ENCODE measurements at regions not wholly inside any gene's neighbourhood (a gene's known extent, or its start where the extent isn't known, plus 50 kb on each side); places are given as distances from the start of the nearest gene placed in this dataset.

- DNase-seq (no peak), FAIRE-seq (no peak)
- intact Hi-C loops (cut with DNase I), result no loop called here
- peak overlapping the region in 1 of 2 donors; percentile 43 for H3K27ac ChIP-seq (ENCODE audit: low read depth in 2 of 2, low read length in 2 of 2)
- no peak overlapping the region for H3K9ac ChIP-seq (ENCODE audit: low read length in 3 of 3)
- no peak overlapping the region for H3K4me3 ChIP-seq (ENCODE audit: low read length in 3 of 3)
- no peaks in the 10 kb centered on the region for H3K27me3 ChIP-seq (ENCODE audit: control insufficient read depth, insufficient read depth, low read length)
- TF ChIP-seq, protein P1, sequence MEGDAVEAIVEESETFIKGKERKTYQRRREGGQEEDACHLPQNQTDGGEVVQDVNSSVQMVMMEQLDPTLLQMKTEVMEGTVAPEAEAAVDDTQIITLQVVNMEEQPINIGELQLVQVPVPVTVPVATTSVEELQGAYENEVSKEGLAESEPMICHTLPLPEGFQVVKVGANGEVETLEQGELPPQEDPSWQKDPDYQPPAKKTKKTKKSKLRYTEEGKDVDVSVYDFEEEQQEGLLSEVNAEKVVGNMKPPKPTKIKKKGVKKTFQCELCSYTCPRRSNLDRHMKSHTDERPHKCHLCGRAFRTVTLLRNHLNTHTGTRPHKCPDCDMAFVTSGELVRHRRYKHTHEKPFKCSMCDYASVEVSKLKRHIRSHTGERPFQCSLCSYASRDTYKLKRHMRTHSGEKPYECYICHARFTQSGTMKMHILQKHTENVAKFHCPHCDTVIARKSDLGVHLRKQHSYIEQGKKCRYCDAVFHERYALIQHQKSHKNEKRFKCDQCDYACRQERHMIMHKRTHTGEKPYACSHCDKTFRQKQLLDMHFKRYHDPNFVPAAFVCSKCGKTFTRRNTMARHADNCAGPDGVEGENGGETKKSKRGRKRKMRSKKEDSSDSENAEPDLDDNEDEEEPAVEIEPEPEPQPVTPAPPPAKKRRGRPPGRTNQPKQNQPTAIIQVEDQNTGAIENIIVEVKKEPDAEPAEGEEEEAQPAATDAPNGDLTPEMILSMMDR (IDR thresholded peaks at IDR 0.05; ENCODE audit: borderline replicate concordance, extremely low read depth, insufficient read depth), result no peak
- H3K9me3 ChIP-seq (ENCODE audit: control insufficient read depth in 2 of 3, insufficient read depth in 1 of 3, low read length in 3 of 3), result no peaks in the 10 kb centered on the region
- no peaks in the 10 kb centered on the region for H3K36me3 ChIP-seq (ENCODE audit: control insufficient read depth in 2 of 3, insufficient read depth in 3 of 3, low read length in 3 of 3)
- H3K4me1 ChIP-seq (ENCODE audit: control insufficient read depth in 2 of 3, insufficient read depth in 2 of 3, low read depth in 1 of 3, low read length in 3 of 3), result peaks cover 0 to 11% (median 0%) of the 10 kb centered on the region in 3 donors
These were observed 168.8 kb downstream of the NUP210 start for GRCh38 chr3:13251166-13251903.

DNA sequence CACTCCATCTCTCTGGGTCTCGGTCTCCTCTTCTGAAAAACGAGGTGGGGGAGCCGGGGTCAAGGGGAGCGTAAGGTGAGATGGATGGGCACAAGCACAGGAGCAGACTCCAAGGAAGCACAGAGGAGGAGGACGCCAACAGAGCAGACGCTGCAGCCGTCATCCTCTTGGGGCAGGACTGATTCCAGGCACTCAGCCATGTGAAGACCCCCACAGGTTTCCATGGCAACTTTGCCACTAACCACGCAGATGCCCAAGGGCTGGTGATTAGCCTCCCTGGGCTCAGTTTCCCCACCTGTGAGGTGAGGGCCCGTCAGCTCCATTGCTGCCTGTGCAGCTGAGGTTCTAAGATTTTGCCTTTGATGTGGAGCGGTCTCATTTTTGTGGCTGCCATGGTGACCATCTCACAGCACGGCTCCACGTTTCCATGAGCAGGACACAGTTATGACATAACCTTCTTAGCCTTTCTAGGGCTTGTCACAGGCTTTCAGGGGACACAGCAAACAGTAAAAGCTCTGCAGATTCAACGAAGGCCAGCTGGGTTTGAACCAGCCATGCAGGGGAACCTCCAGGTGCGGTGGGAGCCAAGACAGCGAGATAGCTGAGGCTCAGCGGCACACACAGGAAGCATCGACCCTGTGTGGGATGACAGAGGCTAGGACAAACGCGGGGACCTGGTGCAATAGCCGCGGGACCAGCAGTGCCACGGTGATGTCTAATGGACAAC lies 170.3 kb downstream of the NUP210 start:
- no peak overlapping the region for H3K4me3 ChIP-seq (ENCODE audit: low read length in 3 of 3)
- H3K27me3 ChIP-seq (ENCODE audit: control insufficient read depth, insufficient read depth, low read length), result no peaks in the 10 kb centered on the region
- H3K36me3 ChIP-seq (ENCODE audit: control insufficient read depth in 2 of 3, insufficient read depth in 3 of 3, low read length in 3 of 3), result no peaks in the 10 kb centered on the region
- FAIRE-seq (no peak), DNase-seq (peak in 3 of 5 donors; percentile 42 to 54 (median 52))
- H3K9me3 ChIP-seq (ENCODE audit: control insufficient read depth in 2 of 3, insufficient read depth in 1 of 3, low read length in 3 of 3), result no peaks in the 10 kb centered on the region
- peaks cover 0 to 11% (median 0%) of the 10 kb centered on the region in 3 donors for H3K4me1 ChIP-seq (ENCODE audit: control insufficient read depth in 2 of 3, insufficient read depth in 2 of 3, low read depth in 1 of 3, low read length in 3 of 3)
- no peak overlapping the region for H3K9ac ChIP-seq (ENCODE audit: low read length in 3 of 3)
- TF ChIP-seq, protein P1 (IDR thresholded peaks at IDR 0.05; ENCODE audit: borderline replicate concordance, extremely low read depth, insufficient read depth), result no peak
- intact Hi-C loops (cut with DNase I), result no loop called here
- H3K27ac ChIP-seq (ENCODE audit: low read depth in 2 of 2, low read length in 2 of 2), result no peak overlapping the region

- peak in 1 of 5 donors; percentile 12 for DNase-seq
- TF ChIP-seq, protein P1 (IDR thresholded peaks at IDR 0.05; ENCODE audit: borderline replicate concordance, extremely low read depth, insufficient read depth), result no peak
- no peaks in the 10 kb centered on the region for H3K9me3 ChIP-seq (ENCODE audit: control insufficient read depth in 2 of 3, insufficient read depth in 1 of 3, low read length in 3 of 3)
These were observed 171.5 kb downstream of the NUP210 start for GRCh38 chr3:13248640-13249039.

More at GRCh38 chr3:13248640-13249039, 171.5 kb downstream of the NUP210 start:
- intact Hi-C loops (cut with DNase I), result no loop called here
- no peaks in the 10 kb centered on the region for H3K36me3 ChIP-seq (ENCODE audit: control insufficient read depth in 2 of 3, insufficient read depth in 3 of 3, low read length in 3 of 3)
- no peak overlapping the region for H3K9ac ChIP-seq (ENCODE audit: low read length in 3 of 3)
- no peak for FAIRE-seq
- H3K4me3 ChIP-seq (ENCODE audit: low read length in 3 of 3), result no peak overlapping the region
- H3K27me3 ChIP-seq (ENCODE audit: control insufficient read depth, insufficient read depth, low read length), result no peaks in the 10 kb centered on the region
- H3K27ac ChIP-seq (ENCODE audit: low read depth in 2 of 2, low read length in 2 of 2), result no peak overlapping the region
- H3K4me1 ChIP-seq (ENCODE audit: control insufficient read depth in 2 of 3, insufficient read depth in 2 of 3, low read depth in 1 of 3, low read length in 3 of 3), result peaks cover 0 to 11% (median 0%) of the 10 kb centered on the region in 3 donors
